ENCODE measurements at regions not wholly inside any gene's neighbourhood (a gene's known extent, or its start where the extent isn't known, plus 50 kb on each side); places are given as distances from the start of the nearest gene placed in this dataset.

DNA sequence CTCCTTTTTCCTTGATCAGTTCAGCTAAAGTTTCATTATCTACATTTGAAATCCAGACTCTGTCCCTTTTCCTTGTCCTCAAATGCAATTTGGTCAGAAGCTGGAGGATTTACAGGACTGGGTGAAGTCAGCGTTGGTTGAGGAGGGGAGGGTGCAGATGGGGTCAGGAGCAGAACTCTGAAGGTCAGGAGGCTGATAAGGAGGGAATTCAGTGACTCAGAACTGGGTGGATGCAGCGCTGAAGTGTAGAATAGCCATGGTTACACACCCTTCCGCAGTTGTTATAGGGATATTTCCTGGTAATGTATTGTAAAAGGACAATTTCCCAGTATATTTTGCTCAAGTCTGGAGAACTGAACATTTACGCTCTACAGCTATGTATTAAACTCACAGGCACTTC, 133.1 kb upstream of the FOXA2 start (continued):
- TF ChIP-seq RNF2 (IDR thresholded peaks at IDR 0.05; ENCODE audit: borderline replicate concordance, low read depth) (no peak), RAD21 (conservative IDR thresholded peaks at IDR 0.05 in 1 of 2, IDR thresholded peaks at IDR 0.05 in 1 of 2) (no peak), ESRRA (IDR thresholded peaks at IDR 0.05; ENCODE audit: borderline replicate concordance, low read length) (peak; percentile 90; the same call in 1 of the 2 replicates), ZC3H11A (IDR thresholded peaks at IDR 0.05) (no peak), CHD2 (IDR thresholded peaks at IDR 0.05; ENCODE audit: low read length, partially characterized antibody) (no peak), POLR2AphosphoS2 (conservative IDR thresholded peaks at IDR 0.05; ENCODE audit: low read length) (no peak)

DNA sequence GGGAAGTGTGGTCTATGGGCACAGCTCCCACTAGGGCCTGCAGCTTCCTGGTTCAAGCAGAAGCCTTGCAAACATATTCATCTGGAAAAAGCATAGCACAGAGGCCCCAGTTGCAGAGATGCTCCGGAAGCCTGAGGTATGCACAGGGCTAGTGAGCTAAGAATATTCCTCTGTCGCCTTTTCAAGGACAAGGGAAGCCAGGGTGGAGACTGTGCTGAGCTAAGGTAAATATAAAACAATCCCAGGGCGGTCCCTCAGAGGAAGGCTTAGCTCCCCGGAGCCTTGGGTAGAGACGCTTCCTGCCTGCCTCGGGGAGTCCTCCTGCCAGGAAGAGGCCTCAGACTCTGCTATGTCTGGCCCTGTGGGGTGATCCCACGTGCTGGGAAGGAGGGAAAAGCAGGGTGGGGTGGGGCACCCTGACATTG, 134.8 kb upstream of the FOXA2 start:
- Histone ChIP-seq H3K4me2 (peak overlapping the region; percentile 15; the same call in 1 of the 3 replicates), H3K4me1 (peaks cover 46% of the 10 kb centered on the region), H3K9me3 (peaks cover 7% of the 10 kb centered on the region; the same call in 1 of the 3 replicates), H3K27ac (peak overlapping the region; percentile 80 to 85), H3K4me3 (no peak overlapping the region)
- FAIRE-seq (no peak), DNase-seq (ENCODE audit: low read depth in 1 of 2, low spot score in 1 of 2) (peak in 1 of 2 experiments; percentile 35), ATAC-seq (no peak; a peak in 1 of 6 replicates)
- 29% methylated on average over 7 of the region's 7 CpGs for WGBS (ENCODE audit: missing lambda C conversion rate)
- TF ChIP-seq EHF (CRISPR knock-in tag; IDR thresholded peaks at IDR 0.05) (no peak), NFE2L2 (conservative IDR thresholded peaks at IDR 0.05; ENCODE audit: low read length) (no peak)
- TF ChIP-seq, protein P1, sequence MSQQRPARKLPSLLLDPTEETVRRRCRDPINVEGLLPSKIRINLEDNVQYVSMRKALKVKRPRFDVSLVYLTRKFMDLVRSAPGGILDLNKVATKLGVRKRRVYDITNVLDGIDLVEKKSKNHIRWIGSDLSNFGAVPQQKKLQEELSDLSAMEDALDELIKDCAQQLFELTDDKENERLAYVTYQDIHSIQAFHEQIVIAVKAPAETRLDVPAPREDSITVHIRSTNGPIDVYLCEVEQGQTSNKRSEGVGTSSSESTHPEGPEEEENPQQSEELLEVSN (IDR thresholded peaks at IDR 0.05; ENCODE audit: borderline replicate concordance, low read depth), result peak; percentile 79
- TF ChIP-seq, protein P2, sequence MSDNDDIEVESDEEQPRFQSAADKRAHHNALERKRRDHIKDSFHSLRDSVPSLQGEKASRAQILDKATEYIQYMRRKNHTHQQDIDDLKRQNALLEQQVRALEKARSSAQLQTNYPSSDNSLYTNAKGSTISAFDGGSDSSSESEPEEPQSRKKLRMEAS (IDR thresholded peaks at IDR 0.05), result peak; percentile 81
- CTCF ChIA-PET, result interaction anchor here (0.5 to 27.8 kb wide), 11 partner anchors 10 to 1228 kb away, joined by 3 to 355 read pairs (median 4); partner anchors contain the start of gene THBD
- POLR2A ChIA-PET, result no interaction called here

DNA sequence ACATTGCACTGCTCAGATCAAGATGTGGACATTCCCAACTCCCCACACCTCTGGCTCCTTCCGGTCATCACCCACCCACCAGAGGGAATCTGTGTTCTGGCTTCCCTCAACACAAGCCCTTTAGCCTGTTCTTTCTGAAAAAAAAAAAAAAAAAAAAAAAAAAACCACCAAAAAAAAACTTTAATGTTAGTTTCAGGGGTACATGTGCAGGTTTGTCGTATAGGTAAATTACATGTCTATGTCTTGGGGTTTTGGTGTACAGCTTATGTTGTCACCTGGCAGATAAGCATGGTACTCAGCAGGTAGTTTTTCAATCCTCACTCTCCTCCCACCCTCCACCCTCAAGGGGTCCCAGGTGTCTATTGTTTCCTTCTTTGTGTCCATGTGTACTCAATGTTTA, 135.8 kb upstream of the FOXA2 start:
- Histone ChIP-seq H3K4me1 (peaks cover 56% of the 10 kb centered on the region), H3K4me3 (no peak overlapping the region), H3K27ac (peak overlapping the region in 1 of 2 experiments; percentile 24; a peak in 3 of 6 replicates), H3K9me3 (no peaks in the 10 kb centered on the region), H3K4me2 (no peak overlapping the region)
- TF ChIP-seq EHMT2 (IDR thresholded peaks at IDR 0.05; ENCODE audit: low read depth) (no peak), ZC3H11A (IDR thresholded peaks at IDR 0.05) (no peak), MAFK (IDR thresholded peaks at IDR 0.05; ENCODE audit: partially characterized antibody) (no peak), MYC (IDR thresholded peaks at IDR 0.05; ENCODE audit: borderline replicate concordance, low read length) (no peak), EP300 (IDR thresholded peaks at IDR 0.05) (no peak), HOXA7 (CRISPR knock-in tag; IDR thresholded peaks at IDR 0.05) (no peak), HDAC2 (IDR thresholded peaks at IDR 0.05) (no peak), HOXB13 (CRISPR knock-in tag; IDR thresholded peaks at IDR 0.05; ENCODE audit: low read depth) (no peak), RCOR1 (IDR thresholded peaks at IDR 0.05; ENCODE audit: low read depth, low read length) (no peak)
- TF ChIP-seq, protein P3, sequence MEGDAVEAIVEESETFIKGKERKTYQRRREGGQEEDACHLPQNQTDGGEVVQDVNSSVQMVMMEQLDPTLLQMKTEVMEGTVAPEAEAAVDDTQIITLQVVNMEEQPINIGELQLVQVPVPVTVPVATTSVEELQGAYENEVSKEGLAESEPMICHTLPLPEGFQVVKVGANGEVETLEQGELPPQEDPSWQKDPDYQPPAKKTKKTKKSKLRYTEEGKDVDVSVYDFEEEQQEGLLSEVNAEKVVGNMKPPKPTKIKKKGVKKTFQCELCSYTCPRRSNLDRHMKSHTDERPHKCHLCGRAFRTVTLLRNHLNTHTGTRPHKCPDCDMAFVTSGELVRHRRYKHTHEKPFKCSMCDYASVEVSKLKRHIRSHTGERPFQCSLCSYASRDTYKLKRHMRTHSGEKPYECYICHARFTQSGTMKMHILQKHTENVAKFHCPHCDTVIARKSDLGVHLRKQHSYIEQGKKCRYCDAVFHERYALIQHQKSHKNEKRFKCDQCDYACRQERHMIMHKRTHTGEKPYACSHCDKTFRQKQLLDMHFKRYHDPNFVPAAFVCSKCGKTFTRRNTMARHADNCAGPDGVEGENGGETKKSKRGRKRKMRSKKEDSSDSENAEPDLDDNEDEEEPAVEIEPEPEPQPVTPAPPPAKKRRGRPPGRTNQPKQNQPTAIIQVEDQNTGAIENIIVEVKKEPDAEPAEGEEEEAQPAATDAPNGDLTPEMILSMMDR (IDR thresholded peaks at IDR 0.05), result no peak
- TF ChIP-seq, protein P4, sequence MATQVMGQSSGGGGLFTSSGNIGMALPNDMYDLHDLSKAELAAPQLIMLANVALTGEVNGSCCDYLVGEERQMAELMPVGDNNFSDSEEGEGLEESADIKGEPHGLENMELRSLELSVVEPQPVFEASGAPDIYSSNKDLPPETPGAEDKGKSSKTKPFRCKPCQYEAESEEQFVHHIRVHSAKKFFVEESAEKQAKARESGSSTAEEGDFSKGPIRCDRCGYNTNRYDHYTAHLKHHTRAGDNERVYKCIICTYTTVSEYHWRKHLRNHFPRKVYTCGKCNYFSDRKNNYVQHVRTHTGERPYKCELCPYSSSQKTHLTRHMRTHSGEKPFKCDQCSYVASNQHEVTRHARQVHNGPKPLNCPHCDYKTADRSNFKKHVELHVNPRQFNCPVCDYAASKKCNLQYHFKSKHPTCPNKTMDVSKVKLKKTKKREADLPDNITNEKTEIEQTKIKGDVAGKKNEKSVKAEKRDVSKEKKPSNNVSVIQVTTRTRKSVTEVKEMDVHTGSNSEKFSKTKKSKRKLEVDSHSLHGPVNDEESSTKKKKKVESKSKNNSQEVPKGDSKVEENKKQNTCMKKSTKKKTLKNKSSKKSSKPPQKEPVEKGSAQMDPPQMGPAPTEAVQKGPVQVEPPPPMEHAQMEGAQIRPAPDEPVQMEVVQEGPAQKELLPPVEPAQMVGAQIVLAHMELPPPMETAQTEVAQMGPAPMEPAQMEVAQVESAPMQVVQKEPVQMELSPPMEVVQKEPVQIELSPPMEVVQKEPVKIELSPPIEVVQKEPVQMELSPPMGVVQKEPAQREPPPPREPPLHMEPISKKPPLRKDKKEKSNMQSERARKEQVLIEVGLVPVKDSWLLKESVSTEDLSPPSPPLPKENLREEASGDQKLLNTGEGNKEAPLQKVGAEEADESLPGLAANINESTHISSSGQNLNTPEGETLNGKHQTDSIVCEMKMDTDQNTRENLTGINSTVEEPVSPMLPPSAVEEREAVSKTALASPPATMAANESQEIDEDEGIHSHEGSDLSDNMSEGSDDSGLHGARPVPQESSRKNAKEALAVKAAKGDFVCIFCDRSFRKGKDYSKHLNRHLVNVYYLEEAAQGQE (IDR thresholded peaks at IDR 0.05), result no peak
- TF ChIP-seq, protein P5, sequence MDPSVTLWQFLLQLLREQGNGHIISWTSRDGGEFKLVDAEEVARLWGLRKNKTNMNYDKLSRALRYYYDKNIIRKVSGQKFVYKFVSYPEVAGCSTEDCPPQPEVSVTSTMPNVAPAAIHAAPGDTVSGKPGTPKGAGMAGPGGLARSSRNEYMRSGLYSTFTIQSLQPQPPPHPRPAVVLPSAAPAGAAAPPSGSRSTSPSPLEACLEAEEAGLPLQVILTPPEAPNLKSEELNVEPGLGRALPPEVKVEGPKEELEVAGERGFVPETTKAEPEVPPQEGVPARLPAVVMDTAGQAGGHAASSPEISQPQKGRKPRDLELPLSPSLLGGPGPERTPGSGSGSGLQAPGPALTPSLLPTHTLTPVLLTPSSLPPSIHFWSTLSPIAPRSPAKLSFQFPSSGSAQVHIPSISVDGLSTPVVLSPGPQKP (IDR thresholded peaks at IDR 0.05; ENCODE audit: low read depth, low read length), result no peak
- TF ChIP-seq, protein P6, sequence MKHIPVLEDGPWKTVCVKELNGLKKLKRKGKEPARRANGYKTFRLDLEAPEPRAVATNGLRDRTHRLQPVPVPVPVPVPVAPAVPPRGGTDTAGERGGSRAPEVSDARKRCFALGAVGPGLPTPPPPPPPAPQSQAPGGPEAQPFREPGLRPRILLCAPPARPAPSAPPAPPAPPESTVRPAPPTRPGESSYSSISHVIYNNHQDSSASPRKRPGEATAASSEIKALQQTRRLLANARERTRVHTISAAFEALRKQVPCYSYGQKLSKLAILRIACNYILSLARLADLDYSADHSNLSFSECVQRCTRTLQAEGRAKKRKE (CRISPR knock-in tag; IDR thresholded peaks at IDR 0.05; ENCODE audit: low read depth), result no peak
- TF ChIP-seq, protein P7, sequence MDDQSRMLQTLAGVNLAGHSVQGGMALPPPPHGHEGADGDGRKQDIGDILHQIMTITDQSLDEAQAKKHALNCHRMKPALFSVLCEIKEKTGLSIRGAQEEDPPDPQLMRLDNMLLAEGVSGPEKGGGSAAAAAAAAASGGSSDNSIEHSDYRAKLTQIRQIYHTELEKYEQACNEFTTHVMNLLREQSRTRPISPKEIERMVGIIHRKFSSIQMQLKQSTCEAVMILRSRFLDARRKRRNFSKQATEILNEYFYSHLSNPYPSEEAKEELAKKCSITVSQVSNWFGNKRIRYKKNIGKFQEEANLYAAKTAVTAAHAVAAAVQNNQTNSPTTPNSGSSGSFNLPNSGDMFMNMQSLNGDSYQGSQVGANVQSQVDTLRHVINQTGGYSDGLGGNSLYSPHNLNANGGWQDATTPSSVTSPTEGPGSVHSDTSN (IDR thresholded peaks at IDR 0.05), result no peak
- TF ChIP-seq, protein P8, sequence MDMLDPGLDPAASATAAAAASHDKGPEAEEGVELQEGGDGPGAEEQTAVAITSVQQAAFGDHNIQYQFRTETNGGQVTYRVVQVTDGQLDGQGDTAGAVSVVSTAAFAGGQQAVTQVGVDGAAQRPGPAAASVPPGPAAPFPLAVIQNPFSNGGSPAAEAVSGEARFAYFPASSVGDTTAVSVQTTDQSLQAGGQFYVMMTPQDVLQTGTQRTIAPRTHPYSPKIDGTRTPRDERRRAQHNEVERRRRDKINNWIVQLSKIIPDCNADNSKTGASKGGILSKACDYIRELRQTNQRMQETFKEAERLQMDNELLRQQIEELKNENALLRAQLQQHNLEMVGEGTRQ (IDR thresholded peaks at IDR 0.05), result no peak
- no peak for DNase-seq (ENCODE audit: low read depth in 1 of 2, low spot score in 1 of 2)
- ChIA-PET POLR2A (no interaction called here), CTCF (interaction anchor here (0.9 to 27.8 kb wide), 4 partner anchors 17 to 621 kb away, joined by 3 to 355 read pairs (median 8); no protein-coding TSS in a partner anchor)
- FAIRE-seq, result no peak
- 92% methylated on average over 2 of the region's 2 CpGs for WGBS (ENCODE audit: missing lambda C conversion rate)
- no peak for ATAC-seq
